IMR-90 (cell line): ENCODE measurements at regions not wholly inside any gene's neighbourhood (a gene's known extent, or its start where the extent isn't known, plus 50 kb on each side); places are given as distances from the start of the nearest gene placed in this dataset.

Experiments
- ATAC-seq: fragments of 200-7000 bp; cut with Tn5 transposase; 2 replicates; pipeline ENCODE4 v1.9.1; 2020; ENCODE audit warnings: low read depth, mild to moderate bottlenecking, moderate library complexity
- BruUV-seq: library from RNA; stranded (reverse); fragments of 400-500 nt; replicated peaks from 2 replicates; lab custom pipeline; 2021; lab: Mats Ljungman, UMichigan
- CTCF ChIA-PET: fragments of 300-600 bp; formaldehyde crosslinking; extraction: SDS; loops from one replicate; lab custom pipeline; 2021; ENCODE audit warnings: antibody characterized with exemption; lab: Yijun Ruan, JAX
- POLR2A ChIA-PET: fragments of 300-600 bp; sonication (Branson Sonifier 250); formaldehyde crosslinking; loops from one replicate; lab custom pipeline; 2022; ENCODE audit warnings: antibody characterized with exemption; ENCODE audit not compliant: unreplicated experiment; lab: Charles Lee
- DNase-seq: peaks from one replicate; pipeline ENCODE4 v3.0.0; 2013
- H2AFZ ChIP-seq: replicated peaks from 2 replicates; pipeline ENCODE3; 2013; ENCODE audit warnings: low read length, mild to moderate bottlenecking; ENCODE audit not compliant: poor library complexity
- H2AK5ac ChIP-seq: 2 replicates; pipeline ENCODE4 v1.6.1; 2013; ENCODE audit warnings: low read depth, low read length, inconsistent platforms
- H2AK9ac ChIP-seq: replicated peaks from 2 replicates; pipeline ENCODE3; 2013; ENCODE audit warnings: mild to moderate bottlenecking, low read depth, low read length, moderate library complexity; ENCODE audit not compliant: poor library complexity
- H2BK120ac ChIP-seq: 2 replicates; pipeline ENCODE4 v1.6.1; 2013; ENCODE audit warnings: low read depth, low read length, inconsistent platforms
- H2BK15ac ChIP-seq: 3 replicates; pipeline ENCODE4 v1.6.1; 2013; ENCODE audit warnings: low read depth, low read length, inconsistent platforms
- H2BK20ac ChIP-seq: 2 replicates; pipeline ENCODE4 v1.6.1; 2013; ENCODE audit warnings: low read depth, mild to moderate bottlenecking, inconsistent platforms, low read length, moderate library complexity
- H2BK5ac ChIP-seq: 2 replicates; pipeline ENCODE4 v1.6.1; 2013; ENCODE audit warnings: mild to moderate bottlenecking, low read depth, low read length, inconsistent platforms; ENCODE audit not compliant: poor library complexity, severe bottlenecking
- H3K14ac ChIP-seq: replicated peaks from 2 replicates; pipeline ENCODE4 v1.6.1; 2013; ENCODE audit warnings: low read depth, low read length, inconsistent platforms
- H3K18ac ChIP-seq: 2 replicates; pipeline ENCODE4 v1.6.1; 2013; ENCODE audit warnings: low read depth, low read length, control low read depth
- H3K23ac ChIP-seq: 2 replicates; pipeline ENCODE4 v1.6.1; 2013; ENCODE audit warnings: low read depth, low read length, inconsistent platforms
- H3K27ac ChIP-seq: 2 replicates; pipeline ENCODE4 v1.5.1; 2013; ENCODE audit warnings: mild to moderate bottlenecking, control low read depth, low read length; ENCODE audit not compliant: insufficient read depth
- H3K27me3 ChIP-seq: 2 replicates; pipeline ENCODE4 v1.6.1; 2013; ENCODE audit warnings: low read length; ENCODE audit not compliant: control insufficient read depth, insufficient read depth
- H3K36me3 ChIP-seq: 2 replicates; pipeline ENCODE4 v1.6.1; 2013; ENCODE audit warnings: low read length, mixed read lengths; ENCODE audit not compliant: control insufficient read depth, insufficient read depth
- H3K4ac ChIP-seq: 2 replicates; pipeline ENCODE4 v1.6.1; 2013; ENCODE audit warnings: low read depth, low read length, inconsistent platforms
- H3K4me1 ChIP-seq: 2 replicates; pipeline ENCODE4 v1.6.1; 2013; ENCODE audit warnings: low read length, mixed read lengths; ENCODE audit not compliant: control insufficient read depth, insufficient read depth
- H3K4me2 ChIP-seq: 2 replicates; pipeline ENCODE4 v1.6.1; 2013; ENCODE audit warnings: low read depth, mild to moderate bottlenecking, control low read depth, low read length, moderate library complexity
- H3K4me3 ChIP-seq: 2 replicates; pipeline ENCODE4 v1.5.1; 2013; ENCODE audit warnings: low read depth, mild to moderate bottlenecking, control low read depth, low read length, moderate library complexity; ENCODE audit not compliant: insufficient read depth
- H3K56ac ChIP-seq: 2 replicates; pipeline ENCODE4 v1.6.1; 2013; ENCODE audit warnings: low read length, inconsistent platforms; ENCODE audit not compliant: insufficient read depth; ENCODE audit errors: extremely low read depth
- H3K79me1 ChIP-seq, 2 experiments: 2 replicates each; pipeline ENCODE4 v1.6.1; 2013; ENCODE audit warnings: low read length in 2 of 2, inconsistent platforms in 1 of 2, low read depth in 1 of 2
- H3K9ac ChIP-seq: 2 replicates; pipeline ENCODE4 v1.6.1; 2013; ENCODE audit warnings: low read depth, low read length, control low read depth
- H3K9me1 ChIP-seq: 2 replicates; pipeline ENCODE4 v1.6.1; 2013; ENCODE audit warnings: low read length, inconsistent platforms; ENCODE audit not compliant: insufficient read depth
- H3K9me3 ChIP-seq: 2 replicates; pipeline ENCODE4 v1.6.1; 2013; ENCODE audit warnings: low read length; ENCODE audit not compliant: control insufficient read depth, insufficient read depth
- H4K20me1 ChIP-seq: 2 replicates; pipeline ENCODE4 v1.6.1; 2013; ENCODE audit warnings: low read length, inconsistent platforms; ENCODE audit not compliant: insufficient read depth
- H4K5ac ChIP-seq: 2 replicates; pipeline ENCODE4 v1.6.1; 2013; ENCODE audit warnings: mild to moderate bottlenecking, low read depth, low read length, control low read depth
- H4K8ac ChIP-seq, 2 experiments: 2 replicates each; pipeline ENCODE4 v1.6.1; 2013; ENCODE audit warnings: low read depth in 2 of 2, low read length in 2 of 2, control low read depth in 1 of 2, inconsistent platforms in 1 of 2
- H4K91ac ChIP-seq: 2 replicates; pipeline ENCODE4 v1.6.1; 2013; ENCODE audit warnings: low read depth, low read length, inconsistent platforms; ENCODE audit not compliant: insufficient read depth
- CEBPB ChIP-seq: IDR thresholded peaks from 2 replicates; pipeline ENCODE4 v1.6.1; 2012; ENCODE audit warnings: low read depth, low read length, improper control_type of control experiment
- NFE2L2 ChIP-seq: fragments of 150-350 bp; IDR thresholded peaks from 2 replicates; pipeline ENCODE4 v1.6.1; 2016; ENCODE audit warnings: low read depth, mild to moderate bottlenecking, low read length
- WGBS, 2 experiments: methylation state at CpG; one replicate each; pipeline versions ENCODE4 v1.1.5 to v1.1.7; 2013; ENCODE audit warnings: missing lambda C conversion rate in 2 of 2; ENCODE audit not compliant: insufficient read length in 1 of 2; ENCODE audit errors: extremely low coverage in 2 of 2; 5-methylcytosine and 5-hydroxymethylcytosine counted together
- dilution Hi-C: fragments of 300-500 bp; cut with HindIII; formaldehyde crosslinking; loops from one replicate; pipeline ENCODE4 v1.14.3; 2018; ENCODE audit warnings: low sequenced_read_pairs; ENCODE audit not compliant: unreplicated experiment
- in situ Hi-C: fragments of 300-500 bp; cut with MboI; formaldehyde crosslinking; loops from 3 replicates; pipeline ENCODE4 v1.14.3; 2019; ENCODE audit warnings: low sequenced_read_pairs, inconsistent platforms, mixed read lengths
- intact Hi-C: fragments of 100-400 bp; cut with micrococcal nuclease; formaldehyde crosslinking; loops from 2 replicates; pipeline ENCODE4 v1.10.0; 2022

GRCh38 chr9:105144076-105144475, 100.4 kb upstream of the SLC44A1 start:
- dilution Hi-C loops (no loop called here), in situ Hi-C loops (loop anchor here (10.0 to 25.0 kb wide), 2 partner anchors 59 to 157 kb away; no protein-coding TSS in a partner anchor), intact Hi-C loops (no loop called here)
- Histone ChIP-seq H2BK120ac (no peak overlapping the region), H4K5ac (no peak overlapping the region), H3K23ac (no peak overlapping the region), H3K36me3 (no peaks in the 10 kb centered on the region), H2BK20ac (no peak overlapping the region), H4K8ac (no peak overlapping the region), H3K79me1 (no peaks in the 10 kb centered on the region), H3K4ac (no peak overlapping the region), H3K18ac (no peak overlapping the region), H2BK5ac (no peak overlapping the region), H3K4me2 (no peak overlapping the region), H3K9me1 (peaks cover 11% of the 10 kb centered on the region; the same call in 1 of the 2 replicates), H3K9ac (no peak overlapping the region), H3K27ac (no peak overlapping the region), H2AK5ac (no peak overlapping the region), H4K20me1 (no peaks in the 10 kb centered on the region), H3K56ac (no peak overlapping the region), H4K91ac (no peak overlapping the region), H3K14ac (no peak overlapping the region), H2AK9ac (no peak overlapping the region), H2AFZ (no peak overlapping the region), H2BK15ac (no peak overlapping the region), H3K27me3 (0 out of 2 replicates have a peak, but pooled peaks cover 2% of the 10 kb centered on the region), H3K4me1 (peaks cover 3% of the 10 kb centered on the region; the same call in 1 of the 2 replicates), H3K4me3 (no peak overlapping the region), H3K9me3 (no peaks in the 10 kb centered on the region)
- POLR2A ChIA-PET: no interaction called here
- no TSS peak for BruUV-seq
- DNase-seq (no peak), ATAC-seq (no peak)
- no CpG with 5 or more reads among the region's 1 CpG for WGBS, 2 experiments
- CTCF ChIA-PET: no interaction called here
- TF ChIP-seq CEBPB (peak; percentile 54), NFE2L2 (no peak)
